Skeletal muscle tissue (tissue), 3 donors: ENCODE measurements at regions not wholly inside any gene's neighbourhood (a gene's known extent, or its start where the extent isn't known, plus 50 kb on each side); places are given as distances from the start of the nearest gene placed in this dataset.

ENCODE experiments used
- H3K27ac ChIP-seq: one replicate; pipeline ENCODE4 v1.7.0; 2013; ENCODE audit warnings: mild to moderate bottlenecking, low read depth, low read length, inconsistent platforms
- H3K27me3 ChIP-seq, 3 donors: one replicate each; pipeline ENCODE4 v1.7.0; 2013; ENCODE audit warnings: low read length in 3 of 3; ENCODE audit not compliant: control insufficient read depth in 3 of 3, insufficient read depth in 3 of 3
- H3K36me3 ChIP-seq, 3 donors: one replicate each; pipeline ENCODE4 v1.7.0; 2013; ENCODE audit warnings: low read length in 3 of 3; ENCODE audit not compliant: control insufficient read depth in 3 of 3, insufficient read depth in 3 of 3
- H3K4me1 ChIP-seq, 3 donors: one replicate each; pipeline ENCODE4 v1.7.0; 2013; ENCODE audit warnings: low read length in 3 of 3, mild to moderate bottlenecking in 3 of 3; ENCODE audit not compliant: control insufficient read depth in 3 of 3, insufficient read depth in 3 of 3
- H3K4me3 ChIP-seq, 3 donors: one replicate each; pipeline ENCODE4 v1.7.0; 2013; ENCODE audit warnings: low read length in 3 of 3
- H3K9ac ChIP-seq, 3 donors: one replicate each; pipeline ENCODE4 v1.7.0; 2013; ENCODE audit warnings: low read length in 3 of 3, mild to moderate bottlenecking in 3 of 3, moderate library complexity in 2 of 3, low read depth in 1 of 3
- H3K9me3 ChIP-seq, 3 donors: one replicate each; pipeline ENCODE4 v1.7.0; 2013; ENCODE audit warnings: low read length in 3 of 3; ENCODE audit not compliant: control insufficient read depth in 3 of 3
- donor health status: Osteomylitis.

DNA sequence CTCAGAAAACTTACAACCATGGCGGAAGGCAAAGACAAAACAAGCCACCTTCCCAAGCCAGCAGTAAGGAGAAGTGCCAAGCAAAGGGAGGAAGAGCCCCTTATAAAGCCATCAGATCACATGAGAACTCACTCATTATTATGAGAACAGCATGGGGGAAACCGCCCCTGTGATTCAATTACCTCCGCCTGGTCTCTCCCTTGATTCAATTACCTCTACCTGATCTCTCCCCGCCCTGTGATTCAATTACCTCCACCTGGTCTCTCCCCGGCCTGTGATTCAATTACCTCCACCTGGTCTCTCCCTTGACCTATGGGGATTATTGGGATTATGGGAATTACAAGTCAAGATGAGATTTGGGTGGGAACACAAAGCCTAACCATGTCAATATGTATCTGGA is 467.3 kb upstream of the FTMT start:
- no peaks in the 10 kb centered on the region for H3K4me1 ChIP-seq
- H3K9ac ChIP-seq, result no peak overlapping the region
- no peaks in the 10 kb centered on the region for H3K9me3 ChIP-seq
- no peaks in the 10 kb centered on the region for H3K36me3 ChIP-seq
- no peak overlapping the region for H3K27ac ChIP-seq
- H3K4me3 ChIP-seq, result no peak overlapping the region
- H3K27me3 ChIP-seq, result no peaks in the 10 kb centered on the region

DNA sequence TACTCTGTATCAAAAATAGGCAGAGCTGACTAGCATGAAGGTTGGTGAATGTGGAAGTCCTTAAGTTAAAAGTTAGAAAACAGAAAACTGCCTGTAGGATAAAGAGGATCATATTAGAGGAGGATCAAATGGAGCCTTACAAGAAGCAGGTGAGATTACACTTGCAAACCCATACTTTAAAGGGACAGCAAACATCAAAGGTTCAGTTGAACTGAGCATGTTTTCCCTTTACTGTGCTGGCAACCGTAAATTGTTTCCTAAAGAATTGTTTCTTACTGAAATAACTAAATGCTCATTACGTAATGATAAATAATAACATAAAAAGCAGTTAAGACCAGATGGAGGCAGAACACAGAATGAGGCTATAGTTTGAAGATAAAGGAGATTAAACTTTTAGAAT is 465.3 kb upstream of the FTMT start:
- no peaks in the 10 kb centered on the region for H3K4me1 ChIP-seq

DNA sequence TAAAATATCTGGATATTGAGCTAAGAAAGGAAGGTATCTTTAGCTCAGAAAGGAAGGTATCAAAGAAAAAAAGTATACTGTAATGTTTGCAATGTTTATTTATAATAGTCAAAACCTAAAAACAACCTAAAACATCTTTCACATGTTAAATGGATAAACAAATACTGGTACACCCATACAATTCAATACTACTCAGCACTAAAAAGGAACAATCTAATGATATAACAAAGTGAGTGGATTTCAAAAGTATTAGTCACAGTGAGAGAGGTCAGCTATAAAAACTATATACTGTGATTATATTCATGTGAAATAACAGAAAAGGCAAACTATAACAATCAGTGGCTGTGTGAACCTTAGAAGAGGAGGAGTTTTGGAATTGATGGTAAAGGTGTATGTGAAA is 455.0 kb upstream of the FTMT start:
- no peaks in the 10 kb centered on the region for H3K4me1 ChIP-seq
- H3K9me3 ChIP-seq, result no peaks in the 10 kb centered on the region
- H3K36me3 ChIP-seq, result no peaks in the 10 kb centered on the region
- no peak overlapping the region for H3K4me3 ChIP-seq
- H3K27ac ChIP-seq, result no peak overlapping the region
- no peak overlapping the region for H3K9ac ChIP-seq
- H3K27me3 ChIP-seq, result no peaks in the 10 kb centered on the region

More for the DNA sequence above, 465.3 kb upstream of the FTMT start:
- Histone ChIP-seq H3K9me3 (no peaks in the 10 kb centered on the region), H3K27ac (no peak overlapping the region), H3K27me3 (no peaks in the 10 kb centered on the region), H3K4me3 (no peak overlapping the region), H3K9ac (no peak overlapping the region), H3K36me3 (no peaks in the 10 kb centered on the region)

DNA sequence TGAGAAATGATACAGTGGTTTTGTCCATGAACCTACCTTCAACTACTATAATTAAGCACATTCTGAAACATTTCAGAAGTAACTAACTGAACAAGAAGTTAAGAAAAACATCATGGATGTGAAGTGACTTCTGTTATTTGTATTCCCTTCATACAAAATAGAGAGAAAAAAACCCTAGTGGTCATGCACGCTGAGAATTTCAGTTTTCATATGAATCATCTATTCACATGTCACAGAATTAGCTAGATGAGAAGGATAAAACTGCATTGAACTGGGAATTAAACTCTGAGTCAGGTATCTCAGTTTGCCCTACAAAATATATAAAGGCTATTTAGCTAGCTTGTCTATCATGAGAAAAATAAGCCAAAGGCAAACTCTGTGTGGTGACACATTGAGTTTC is 451.8 kb upstream of the FTMT start:
- Histone ChIP-seq H3K4me3 (no peak overlapping the region), H3K9me3 (no peaks in the 10 kb centered on the region), H3K9ac (no peak overlapping the region), H3K4me1 (no peaks in the 10 kb centered on the region), H3K27ac (no peak overlapping the region), H3K27me3 (no peaks in the 10 kb centered on the region), H3K36me3 (no peaks in the 10 kb centered on the region)

DNA sequence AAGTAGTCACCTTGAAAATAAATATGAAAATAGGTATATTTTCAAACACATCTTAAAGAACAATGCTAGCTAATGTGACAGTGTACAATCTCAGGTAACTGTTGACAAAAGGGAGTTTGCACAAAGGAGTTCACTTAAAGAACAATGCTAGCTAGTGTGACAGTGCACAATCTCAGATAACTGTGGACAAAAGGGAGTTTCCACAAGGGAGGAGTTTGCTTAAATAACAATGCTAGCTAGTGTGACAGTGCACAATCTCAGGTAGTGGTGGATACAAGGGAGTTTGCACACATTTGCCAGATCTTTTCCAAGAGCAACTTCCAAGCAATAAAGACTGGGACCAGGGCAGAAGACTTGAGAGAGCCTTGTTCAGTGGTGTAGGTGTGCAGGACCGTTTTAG is 442.9 kb upstream of the FTMT start:
- no peak overlapping the region for H3K27ac ChIP-seq
- H3K4me3 ChIP-seq, result no peak overlapping the region
- H3K4me1 ChIP-seq, result no peaks in the 10 kb centered on the region
- H3K36me3 ChIP-seq, result no peaks in the 10 kb centered on the region
- no peak overlapping the region for H3K9ac ChIP-seq
- no peaks in the 10 kb centered on the region for H3K9me3 ChIP-seq
- no peaks in the 10 kb centered on the region for H3K27me3 ChIP-seq

DNA sequence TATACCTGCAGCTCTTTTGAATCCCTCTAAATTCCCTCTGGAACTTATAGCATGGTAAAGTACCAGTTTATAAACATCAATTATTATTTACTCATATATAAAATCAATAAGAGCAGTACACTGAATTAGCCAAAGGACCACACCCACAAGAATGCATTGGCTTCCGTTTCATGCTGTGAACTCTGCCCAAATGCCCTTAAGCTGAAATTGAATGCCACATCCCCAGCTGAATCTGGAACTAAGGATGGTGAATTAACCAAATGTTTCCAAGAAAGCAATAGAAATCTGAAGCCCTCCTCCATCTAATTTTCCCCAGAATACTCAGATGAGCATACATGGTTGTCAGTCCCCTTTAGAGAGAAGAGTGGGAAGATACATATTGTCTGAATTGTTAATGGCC is 436.4 kb upstream of the FTMT start:
- Histone ChIP-seq H3K36me3 (no peaks in the 10 kb centered on the region), H3K9me3 (no peaks in the 10 kb centered on the region), H3K9ac (no peak overlapping the region), H3K27me3 (no peaks in the 10 kb centered on the region), H3K4me1 (no peaks in the 10 kb centered on the region), H3K27ac (no peak overlapping the region), H3K4me3 (no peak overlapping the region)

DNA sequence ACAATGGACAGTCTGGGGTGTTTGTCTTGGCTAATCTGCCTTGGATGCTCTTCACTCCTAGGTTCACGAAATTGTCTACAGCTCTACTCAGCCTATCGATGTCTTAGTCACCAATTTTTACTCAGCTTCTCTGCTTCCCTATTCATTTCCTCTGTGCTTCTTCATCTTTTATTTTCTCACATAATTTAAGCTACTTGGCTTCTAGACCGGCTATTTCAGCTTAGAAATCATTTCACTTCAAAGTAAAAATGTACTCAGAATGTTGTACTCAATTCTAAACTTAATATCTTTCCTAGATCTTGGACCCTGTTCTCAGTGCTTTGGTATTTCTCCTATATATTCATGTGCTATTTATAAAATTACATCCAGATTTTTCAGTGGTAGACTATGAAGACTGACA is 430.0 kb upstream of the FTMT start:
- no peaks in the 10 kb centered on the region for H3K9me3 ChIP-seq
- no peaks in the 10 kb centered on the region for H3K4me1 ChIP-seq
- H3K27me3 ChIP-seq, result no peaks in the 10 kb centered on the region
- H3K27ac ChIP-seq, result no peak overlapping the region
- H3K36me3 ChIP-seq, result no peaks in the 10 kb centered on the region
- H3K4me3 ChIP-seq, result no peak overlapping the region
- H3K9ac ChIP-seq, result no peak overlapping the region

DNA sequence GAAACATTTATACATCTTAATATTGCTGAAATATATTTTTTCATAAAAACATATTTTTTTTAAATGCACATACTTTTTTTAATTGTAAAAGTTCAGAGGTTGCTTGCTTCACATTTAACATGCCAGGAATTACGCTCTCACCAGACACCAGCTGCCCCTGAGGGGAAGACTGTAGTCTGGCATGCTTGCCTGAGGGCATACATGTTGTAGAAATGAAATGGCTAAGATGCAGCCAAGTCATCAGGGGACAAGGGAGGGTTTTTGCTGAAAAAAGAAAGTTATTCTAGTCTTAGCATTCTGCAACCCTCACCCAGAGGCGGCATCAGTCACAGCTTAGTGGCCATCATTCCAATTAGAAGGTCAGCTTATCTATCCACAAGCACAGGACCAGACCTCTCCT is 426.7 kb upstream of the FTMT start:
- Histone ChIP-seq H3K9me3 (no peaks in the 10 kb centered on the region), H3K9ac (no peak overlapping the region), H3K4me1 (no peaks in the 10 kb centered on the region), H3K27me3 (no peaks in the 10 kb centered on the region), H3K36me3 (no peaks in the 10 kb centered on the region), H3K27ac (no peak overlapping the region), H3K4me3 (no peak overlapping the region)

DNA sequence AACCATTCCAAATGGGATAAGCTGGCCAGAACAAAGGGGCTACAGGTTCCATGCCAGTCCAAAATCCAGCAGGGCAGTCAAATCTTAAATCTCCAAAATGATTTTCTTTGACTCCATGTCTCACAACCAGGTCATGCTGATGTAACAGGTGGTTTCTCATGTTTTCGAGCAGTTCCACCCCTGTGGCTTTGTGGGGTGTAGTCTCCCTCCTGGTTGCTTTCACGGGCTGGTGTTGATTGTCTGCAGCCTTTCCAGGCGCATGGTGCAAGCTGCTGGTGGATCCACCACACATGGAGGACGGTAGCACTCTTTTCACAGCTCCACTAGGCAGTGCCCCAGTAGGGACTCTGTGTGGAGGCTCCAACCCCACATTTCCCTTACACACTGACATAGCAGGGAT is 425.5 kb upstream of the FTMT start:
- H3K27me3 ChIP-seq, result no peaks in the 10 kb centered on the region
- no peaks in the 10 kb centered on the region for H3K9me3 ChIP-seq
- H3K4me3 ChIP-seq, result no peak overlapping the region
- no peaks in the 10 kb centered on the region for H3K4me1 ChIP-seq
- no peak overlapping the region for H3K9ac ChIP-seq
- H3K36me3 ChIP-seq, result no peaks in the 10 kb centered on the region
- H3K27ac ChIP-seq, result no peak overlapping the region

DNA sequence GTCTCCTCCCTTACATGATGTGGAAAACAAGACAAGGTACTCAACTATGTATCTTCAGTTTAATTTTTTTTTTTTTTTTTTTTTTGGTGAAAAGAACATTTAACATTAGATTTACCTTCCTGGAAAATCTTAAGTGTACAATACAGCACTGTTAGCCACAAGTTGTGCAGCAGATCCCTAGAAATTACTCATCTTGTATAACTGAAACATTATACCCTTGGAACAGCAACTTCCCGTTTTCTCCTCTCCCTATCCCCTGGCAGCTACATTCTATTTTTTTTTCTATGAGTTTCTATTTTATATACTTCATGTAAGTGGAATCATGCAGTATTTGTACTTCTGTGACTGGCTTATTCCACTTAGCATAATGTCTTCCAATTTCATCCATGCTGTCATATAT is 421.9 kb upstream of the FTMT start:
- H3K27me3 ChIP-seq, result no peaks in the 10 kb centered on the region
- H3K27ac ChIP-seq, result no peak overlapping the region
- H3K9me3 ChIP-seq, result no peaks in the 10 kb centered on the region
- H3K36me3 ChIP-seq, result no peaks in the 10 kb centered on the region
- no peaks in the 10 kb centered on the region for H3K4me1 ChIP-seq
- no peak overlapping the region for H3K9ac ChIP-seq
- no peak overlapping the region for H3K4me3 ChIP-seq

DNA sequence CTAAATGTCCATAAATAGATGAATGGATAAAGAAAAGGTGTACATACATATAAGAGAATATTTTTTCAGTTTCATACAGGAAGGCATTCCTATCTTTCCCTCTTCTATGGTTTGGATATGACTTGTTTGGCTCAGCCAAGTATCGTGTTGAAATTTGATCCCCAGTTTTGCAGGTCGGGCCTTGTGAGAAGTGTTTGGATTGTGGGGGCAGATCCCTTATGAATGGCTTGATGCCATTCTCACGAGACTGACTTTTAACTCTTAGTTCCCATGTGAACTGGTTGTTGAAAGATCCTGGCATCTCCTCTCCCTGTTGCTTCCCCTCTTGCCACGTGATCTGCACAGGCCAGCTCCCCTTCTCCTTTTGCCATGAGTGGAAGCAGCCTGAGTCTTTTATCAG is 421.1 kb upstream of the FTMT start:
- H3K4me3 ChIP-seq, result no peak overlapping the region
- no peaks in the 10 kb centered on the region for H3K4me1 ChIP-seq
- H3K36me3 ChIP-seq, result no peaks in the 10 kb centered on the region
- no peak overlapping the region for H3K9ac ChIP-seq
- no peaks in the 10 kb centered on the region for H3K9me3 ChIP-seq
- H3K27ac ChIP-seq, result no peak overlapping the region
- H3K27me3 ChIP-seq, result no peaks in the 10 kb centered on the region
